ENCODE measurements at regions not wholly inside any gene's neighbourhood (a gene's known extent, or its start where the extent isn't known, plus 50 kb on each side); places are given as distances from the start of the nearest gene placed in this dataset.

DNA sequence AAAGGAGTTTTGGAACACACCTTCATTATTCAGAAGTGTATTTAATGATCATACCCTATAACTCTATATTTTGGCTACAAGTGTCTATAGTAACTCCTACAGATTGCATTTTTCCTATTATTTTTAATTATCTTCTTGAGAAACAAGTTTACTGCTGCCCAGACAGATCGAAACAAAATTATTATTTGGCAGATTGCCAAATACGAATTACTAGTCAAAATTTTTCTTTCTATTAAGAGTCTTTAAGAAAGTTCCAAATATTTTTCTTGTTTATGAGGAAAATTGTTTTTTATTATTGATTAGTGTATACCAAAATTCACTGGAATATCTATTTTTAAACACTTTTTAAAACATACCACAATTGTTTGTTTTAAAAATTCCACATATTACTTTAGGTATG, 821.9 kb upstream of the SLC35B3 start:
- TF ChIP-seq, protein P1, sequence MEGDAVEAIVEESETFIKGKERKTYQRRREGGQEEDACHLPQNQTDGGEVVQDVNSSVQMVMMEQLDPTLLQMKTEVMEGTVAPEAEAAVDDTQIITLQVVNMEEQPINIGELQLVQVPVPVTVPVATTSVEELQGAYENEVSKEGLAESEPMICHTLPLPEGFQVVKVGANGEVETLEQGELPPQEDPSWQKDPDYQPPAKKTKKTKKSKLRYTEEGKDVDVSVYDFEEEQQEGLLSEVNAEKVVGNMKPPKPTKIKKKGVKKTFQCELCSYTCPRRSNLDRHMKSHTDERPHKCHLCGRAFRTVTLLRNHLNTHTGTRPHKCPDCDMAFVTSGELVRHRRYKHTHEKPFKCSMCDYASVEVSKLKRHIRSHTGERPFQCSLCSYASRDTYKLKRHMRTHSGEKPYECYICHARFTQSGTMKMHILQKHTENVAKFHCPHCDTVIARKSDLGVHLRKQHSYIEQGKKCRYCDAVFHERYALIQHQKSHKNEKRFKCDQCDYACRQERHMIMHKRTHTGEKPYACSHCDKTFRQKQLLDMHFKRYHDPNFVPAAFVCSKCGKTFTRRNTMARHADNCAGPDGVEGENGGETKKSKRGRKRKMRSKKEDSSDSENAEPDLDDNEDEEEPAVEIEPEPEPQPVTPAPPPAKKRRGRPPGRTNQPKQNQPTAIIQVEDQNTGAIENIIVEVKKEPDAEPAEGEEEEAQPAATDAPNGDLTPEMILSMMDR (IDR thresholded peaks at IDR 0.05; ENCODE audit: control extremely low read depth, extremely low read depth) = no peak
- no peaks in the 10 kb centered on the region for H3K4me1 ChIP-seq (ENCODE audit: control insufficient read depth in 5 of 5, insufficient read depth in 5 of 5, low read length in 5 of 5)
- no peak for ATAC-seq (ENCODE audit: insufficient read depth, low FRiP score)
- no peaks in the 10 kb centered on the region for H3K27me3 ChIP-seq (ENCODE audit: control insufficient read depth in 3 of 3, insufficient read depth in 3 of 3, low read length in 2 of 3)
- WGBS, 2 donors = 55 to 78% methylated on average over 2 of the region's 2 CpGs
- no peak for DNase-seq
- H3K36me3 ChIP-seq (ENCODE audit: control insufficient read depth in 4 of 4, insufficient read depth in 4 of 4, low read length in 4 of 4) = no peaks in the 10 kb centered on the region
- H3K9me3 ChIP-seq (ENCODE audit: control insufficient read depth in 4 of 4, insufficient read depth in 3 of 4, low read length in 3 of 4) = peaks cover 0 to 3% (median 0%) of the 10 kb centered on the region in 4 donors
- H3K4me3 ChIP-seq = no peak overlapping the region
- H3K27ac ChIP-seq (ENCODE audit: low read depth in 1 of 2, low read length in 1 of 2) = no peak overlapping the region
- H3K9ac ChIP-seq (ENCODE audit: insufficient read depth in 1 of 2, low read length in 2 of 2) = no peak overlapping the region

DNA sequence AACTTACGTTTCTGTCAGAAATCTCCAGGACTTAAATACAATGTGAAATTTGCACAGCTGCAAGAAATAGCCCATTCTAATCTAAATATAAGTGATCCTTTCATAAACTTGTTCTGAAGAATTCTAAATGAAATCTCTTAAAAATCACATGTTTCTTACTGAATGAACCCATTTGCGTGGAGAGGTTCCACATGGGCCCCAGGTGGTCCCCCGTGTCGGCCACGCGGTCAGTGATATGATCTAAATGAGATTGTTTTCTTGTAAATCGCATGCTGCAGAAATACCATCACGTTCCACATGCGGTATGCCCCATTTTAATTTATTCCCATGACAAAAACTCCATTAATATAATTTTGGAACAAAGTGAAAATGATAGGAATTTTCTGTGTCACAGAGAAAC, 818.9 kb upstream of the SLC35B3 start:
- DNase-seq (no peak), ATAC-seq (ENCODE audit: insufficient read depth, low FRiP score) (no peak)
- no peaks in the 10 kb centered on the region for H3K9me3 ChIP-seq (ENCODE audit: control insufficient read depth in 4 of 4, insufficient read depth in 3 of 4, low read length in 3 of 4)
- TF ChIP-seq, protein P1 (IDR thresholded peaks at IDR 0.05; ENCODE audit: control extremely low read depth, extremely low read depth) = no peak
- H3K27ac ChIP-seq (ENCODE audit: low read depth in 1 of 2, low read length in 1 of 2) = no peak overlapping the region
- H3K4me1 ChIP-seq (ENCODE audit: control insufficient read depth in 5 of 5, insufficient read depth in 5 of 5, low read length in 5 of 5) = no peaks in the 10 kb centered on the region
- H3K27me3 ChIP-seq (ENCODE audit: control insufficient read depth in 3 of 3, insufficient read depth in 3 of 3, low read length in 2 of 3) = no peaks in the 10 kb centered on the region
- 88 to 90% methylated on average over 9 of the region's 9 CpGs for WGBS, 2 donors
- no peaks in the 10 kb centered on the region for H3K36me3 ChIP-seq (ENCODE audit: control insufficient read depth in 4 of 4, insufficient read depth in 4 of 4, low read length in 4 of 4)
- no peak overlapping the region for H3K9ac ChIP-seq (ENCODE audit: insufficient read depth in 1 of 2, low read length in 2 of 2)
- H3K4me3 ChIP-seq = no peak overlapping the region

DNA sequence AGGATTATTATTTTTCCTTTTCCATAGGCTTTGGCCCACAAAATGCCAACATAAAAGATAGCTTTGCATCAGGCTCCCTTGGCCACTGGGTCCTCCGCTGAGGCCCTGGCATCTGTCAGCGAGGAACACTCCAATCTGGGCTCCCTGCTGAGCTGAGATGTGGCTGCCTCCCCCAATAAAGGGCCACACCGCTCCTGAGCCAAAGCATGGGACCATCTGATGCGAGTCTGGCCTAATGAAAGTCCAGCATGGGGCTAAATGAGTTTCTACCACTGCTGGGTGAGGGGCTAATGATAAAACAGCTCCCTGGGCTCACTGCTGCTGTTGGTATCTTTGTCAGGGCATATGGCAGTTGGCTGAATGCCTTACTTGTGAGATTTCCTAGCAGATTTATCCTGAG, 817.5 kb upstream of the SLC35B3 start:
- Histone ChIP-seq H3K4me3 (no peak overlapping the region), H3K9me3 (ENCODE audit: control insufficient read depth in 4 of 4, insufficient read depth in 3 of 4, low read length in 3 of 4) (no peaks in the 10 kb centered on the region), H3K9ac (ENCODE audit: insufficient read depth in 1 of 2, low read length in 2 of 2) (no peak overlapping the region), H3K27me3 (ENCODE audit: control insufficient read depth in 3 of 3, insufficient read depth in 3 of 3, low read length in 2 of 3) (no peaks in the 10 kb centered on the region), H3K27ac (ENCODE audit: low read depth in 1 of 2, low read length in 1 of 2) (no peak overlapping the region), H3K4me1 (ENCODE audit: control insufficient read depth in 5 of 5, insufficient read depth in 5 of 5, low read length in 5 of 5) (no peaks in the 10 kb centered on the region), H3K36me3 (ENCODE audit: control insufficient read depth in 4 of 4, insufficient read depth in 4 of 4, low read length in 4 of 4) (no peaks in the 10 kb centered on the region)
- TF ChIP-seq, protein P1 (IDR thresholded peaks at IDR 0.05; ENCODE audit: control extremely low read depth, extremely low read depth) = no peak
- WGBS, 2 donors = 77 to 81% methylated on average over 4 of the region's 4 CpGs
- DNase-seq (no peak), ATAC-seq (ENCODE audit: insufficient read depth, low FRiP score) (no peak)

DNA sequence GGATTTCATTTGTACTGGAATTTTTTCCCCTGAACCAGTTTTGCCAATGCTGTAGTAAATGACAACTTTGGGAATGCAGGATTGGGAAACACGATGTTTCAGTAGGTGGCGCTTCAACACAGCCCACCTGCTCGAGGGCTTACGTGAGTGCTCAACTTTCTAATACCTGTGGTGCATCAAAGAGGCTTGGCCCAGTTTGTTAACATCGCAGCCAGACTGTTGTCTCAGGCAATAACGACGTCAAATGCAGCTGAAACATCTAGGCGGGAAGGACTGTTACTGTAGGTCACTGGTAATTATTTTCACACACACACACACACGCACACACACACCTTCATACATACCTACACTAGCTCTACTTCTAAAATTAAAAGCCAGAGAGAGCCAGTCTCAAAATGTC, 815.5 kb upstream of the SLC35B3 start:
- no peak overlapping the region for H3K4me3 ChIP-seq
- no peaks in the 10 kb centered on the region for H3K4me1 ChIP-seq (ENCODE audit: control insufficient read depth in 5 of 5, insufficient read depth in 5 of 5, low read length in 5 of 5)
- no peaks in the 10 kb centered on the region for H3K27me3 ChIP-seq (ENCODE audit: control insufficient read depth in 3 of 3, insufficient read depth in 3 of 3, low read length in 2 of 3)
- WGBS, 2 donors = 15 to 18% methylated on average over 9 of the region's 9 CpGs
- H3K9me3 ChIP-seq (ENCODE audit: control insufficient read depth in 4 of 4, insufficient read depth in 3 of 4, low read length in 3 of 4) = no peaks in the 10 kb centered on the region
- H3K9ac ChIP-seq (ENCODE audit: insufficient read depth in 1 of 2, low read length in 2 of 2) = no peak overlapping the region
- TF ChIP-seq, protein P1 (IDR thresholded peaks at IDR 0.05; ENCODE audit: control extremely low read depth, extremely low read depth) = no peak
- ATAC-seq (ENCODE audit: insufficient read depth, low FRiP score) (no peak), DNase-seq (peak; percentile 27 to 59 (median 30))
- H3K36me3 ChIP-seq (ENCODE audit: control insufficient read depth in 4 of 4, insufficient read depth in 4 of 4, low read length in 4 of 4) = no peaks in the 10 kb centered on the region
- H3K27ac ChIP-seq (ENCODE audit: low read depth in 1 of 2, low read length in 1 of 2) = no peak overlapping the region
